B cell (primary cell): ENCODE measurements at regions not wholly inside any gene's neighbourhood (a gene's known extent, or its start where the extent isn't known, plus 50 kb on each side); places are given as distances from the start of the nearest gene placed in this dataset.

Source experiments
- EZH2 ChIP-seq: IDR thresholded peaks from 2 replicates; pipeline ENCODE4 v1.6.1; 2012; ENCODE audit warnings: borderline replicate concordance, low read depth, mild to moderate bottlenecking, moderate library complexity, low read length; ENCODE audit not compliant: insufficient read depth, poor library complexity, severe bottlenecking
- TF ChIP-seq, protein P1 (sequence below): fragments of 200-600 bp; IDR thresholded peaks from one replicate; pipeline ENCODE4 v1.8.0; 2022; ENCODE audit warnings: antibody characterized with exemption, mild to moderate bottlenecking

DNA sequence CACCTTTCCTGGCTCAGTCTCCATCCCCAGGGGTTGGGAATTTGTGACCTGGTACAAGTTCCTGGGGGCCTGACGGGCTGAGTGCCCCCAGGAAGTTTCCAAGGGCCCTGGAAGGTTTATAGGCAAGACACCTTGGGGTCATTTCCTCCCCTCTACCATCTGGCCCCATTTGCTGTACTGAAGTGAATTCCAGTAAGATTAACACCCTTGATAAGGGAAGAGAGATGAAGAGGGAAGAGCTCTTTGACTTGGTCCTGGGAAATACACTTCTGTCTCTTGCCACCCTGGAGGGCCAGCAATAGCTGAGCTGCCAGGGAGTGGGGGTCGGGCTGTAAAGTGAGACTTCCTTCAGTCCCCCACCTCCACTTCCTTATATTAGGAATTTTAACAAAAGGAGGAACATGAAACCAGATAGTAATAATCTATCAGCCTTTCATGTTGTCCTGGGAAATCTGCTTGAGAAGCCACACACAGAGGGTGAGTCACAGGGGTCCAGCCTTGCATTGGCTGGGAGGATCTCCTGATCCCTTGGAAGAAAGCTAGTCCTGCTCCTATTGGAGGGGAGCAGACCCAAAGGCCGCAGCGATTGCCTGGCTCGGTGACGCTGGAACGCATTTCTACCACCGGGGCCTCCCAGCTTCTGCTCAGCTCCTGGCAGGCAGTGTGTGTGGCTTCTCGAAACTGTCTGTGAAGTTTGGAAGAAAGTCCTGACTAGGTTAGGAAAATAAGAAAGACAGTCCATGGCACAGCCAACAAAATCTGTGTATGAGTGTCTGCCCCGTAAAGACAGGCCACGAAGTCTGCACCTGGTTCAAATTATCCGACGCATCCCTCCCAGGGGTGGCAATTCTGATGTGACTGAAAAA is 87.3 kb downstream of the ACAA2 start:
- TF ChIP-seq, protein P1, sequence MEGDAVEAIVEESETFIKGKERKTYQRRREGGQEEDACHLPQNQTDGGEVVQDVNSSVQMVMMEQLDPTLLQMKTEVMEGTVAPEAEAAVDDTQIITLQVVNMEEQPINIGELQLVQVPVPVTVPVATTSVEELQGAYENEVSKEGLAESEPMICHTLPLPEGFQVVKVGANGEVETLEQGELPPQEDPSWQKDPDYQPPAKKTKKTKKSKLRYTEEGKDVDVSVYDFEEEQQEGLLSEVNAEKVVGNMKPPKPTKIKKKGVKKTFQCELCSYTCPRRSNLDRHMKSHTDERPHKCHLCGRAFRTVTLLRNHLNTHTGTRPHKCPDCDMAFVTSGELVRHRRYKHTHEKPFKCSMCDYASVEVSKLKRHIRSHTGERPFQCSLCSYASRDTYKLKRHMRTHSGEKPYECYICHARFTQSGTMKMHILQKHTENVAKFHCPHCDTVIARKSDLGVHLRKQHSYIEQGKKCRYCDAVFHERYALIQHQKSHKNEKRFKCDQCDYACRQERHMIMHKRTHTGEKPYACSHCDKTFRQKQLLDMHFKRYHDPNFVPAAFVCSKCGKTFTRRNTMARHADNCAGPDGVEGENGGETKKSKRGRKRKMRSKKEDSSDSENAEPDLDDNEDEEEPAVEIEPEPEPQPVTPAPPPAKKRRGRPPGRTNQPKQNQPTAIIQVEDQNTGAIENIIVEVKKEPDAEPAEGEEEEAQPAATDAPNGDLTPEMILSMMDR = no peak
- TF ChIP-seq EZH2 = no peak
